ENCODE measurements at regions not wholly inside any gene's neighbourhood (a gene's known extent, or its start where the extent isn't known, plus 50 kb on each side); places are given as distances from the start of the nearest gene placed in this dataset.

- TF ChIP-seq EP300 (IDR thresholded peaks at IDR 0.05; ENCODE audit: low read length) (no peak), ZBTB26 (CRISPR knock-in tag; IDR thresholded peaks at IDR 0.05) (no peak)
Observed at GRCh38 chr2:183541766-183542165, 417.5 kb downstream of the NUP35 start (continued).

- no peak overlapping the region for H2AFZ ChIP-seq (ENCODE audit: low read depth, low read length)
- no peak overlapping the region for H3K9ac ChIP-seq (ENCODE audit: insufficient read depth in 1 of 2, low read depth in 2 of 2, low read length in 2 of 2)
- no peak overlapping the region for H3K4me3 ChIP-seq
- FAIRE-seq (no peak), ATAC-seq (no peak), DNase-seq (ENCODE audit: extremely low read depth in 1 of 4, low spot score in 3 of 4) (no peak)
- no peaks in the 10 kb centered on the region for H3K36me3 ChIP-seq (ENCODE audit: control insufficient read depth, insufficient read depth, low read length)
- H3K4me1 ChIP-seq (replicated peaks in 1 of 2; ENCODE audit: control insufficient read depth in 2 of 2, insufficient read depth in 2 of 2, low read length in 2 of 2) = no peaks in the 10 kb centered on the region
- intact Hi-C loops (cut with micrococcal nuclease) (no loop called here), in situ Hi-C loops (cut with MboI) (no loop called here)
- H3K4me2 ChIP-seq (ENCODE audit: insufficient read depth, low read length) = no peak overlapping the region
- no peaks in the 10 kb centered on the region for H4K20me1 ChIP-seq (replicated peaks; ENCODE audit: control insufficient read depth, insufficient read depth, low read length)
- POLR2A ChIA-PET = no interaction called here
- WGBS (ENCODE audit: insufficient coverage, low coverage, missing lambda C conversion rate) = 0% methylated on average over 3 of the region's 3 CpGs
- CTCF ChIA-PET (ENCODE audit: low intra/inter-chr PET ratio) = no interaction called here
- TF ChIP-seq ZNF395 (CRISPR knock-in tag; IDR thresholded peaks at IDR 0.05) = no peak
- no peak for TF ChIP-seq ZFP30 (CRISPR knock-in tag; IDR thresholded peaks at IDR 0.05; ENCODE audit: borderline replicate concordance)
- H3K27me3 ChIP-seq (ENCODE audit: control insufficient read depth in 2 of 2, insufficient read depth in 2 of 2, low read length in 2 of 2) = no peaks in the 10 kb centered on the region
- BruUV-seq (replicated peaks) = no TSS peak
- H3K9me1 ChIP-seq (ENCODE audit: control insufficient read depth, insufficient read depth, low read length) = no peaks in the 10 kb centered on the region
- H3K9me3 ChIP-seq (replicated peaks; ENCODE audit: control insufficient read depth, insufficient read depth, low read depth, low read length) = no peaks in the 10 kb centered on the region
- H3K27ac ChIP-seq (ENCODE audit: extremely low read depth, low read depth, low read length) = no peak overlapping the region
- H3K79me2 ChIP-seq (ENCODE audit: control insufficient read depth, insufficient read depth, low read length) = no peaks in the 10 kb centered on the region
Observed at GRCh38 chr2:183542606-183543005, 418.4 kb downstream of the NUP35 start.
